ENCODE measurements at regions not wholly inside any gene's neighbourhood (a gene's known extent, or its start where the extent isn't known, plus 50 kb on each side); places are given as distances from the start of the nearest gene placed in this dataset.

DNA sequence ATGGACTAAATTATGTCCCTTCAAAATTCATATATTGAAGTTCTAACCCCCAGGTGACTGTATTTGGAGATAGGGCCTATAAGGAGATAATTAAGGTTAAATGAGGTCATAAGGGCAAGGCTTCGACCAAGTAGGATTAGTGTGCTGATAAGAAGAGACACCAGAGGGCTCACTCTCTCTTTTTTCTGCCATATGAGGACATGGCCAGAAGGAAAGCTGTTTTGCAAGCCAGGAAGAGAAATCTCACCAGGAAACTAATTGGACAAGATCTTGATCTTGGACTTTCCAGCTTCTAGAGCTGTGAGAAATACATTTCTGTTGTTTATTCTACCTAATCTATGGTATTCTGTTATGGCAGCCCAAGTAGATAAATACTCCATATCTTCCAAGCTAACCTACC is 503.6 kb upstream of the NAALADL2 start:
- H3K36me3 ChIP-seq, result no peaks in the 10 kb centered on the region
- no peaks in the 10 kb centered on the region for H3K9me3 ChIP-seq (ENCODE audit: low read depth)
- H4K20me1 ChIP-seq (ENCODE audit: low read depth), result no peaks in the 10 kb centered on the region
- no peaks in the 10 kb centered on the region for H3F3A ChIP-seq (ENCODE audit: low read depth)
- Mint-ChIP-seq H3K36me3 (no peaks in the 10 kb centered on the region), H3K27me3 (ENCODE audit: insufficient read depth, low read depth) (no peaks in the 10 kb centered on the region), H3K4me3 (no peak overlapping the region), H3K27ac (no peak overlapping the region), H3K4me1 (no peaks in the 10 kb centered on the region), H3K9me3 (peaks cover 2% of the 10 kb centered on the region)
- H2AFZ ChIP-seq (replicated peaks), result no peak overlapping the region
- no peak overlapping the region for H3K9ac ChIP-seq
- no peaks in the 10 kb centered on the region for H3K79me2 ChIP-seq (ENCODE audit: low read depth)
- H3K27me3 ChIP-seq, result no peaks in the 10 kb centered on the region
- DNase-seq (ENCODE audit: low spot score), result peak; percentile 66
- no peak for TF ChIP-seq EZH2phosphoT487 (IDR thresholded peaks at IDR 0.05)
- TF ChIP-seq, protein P1, sequence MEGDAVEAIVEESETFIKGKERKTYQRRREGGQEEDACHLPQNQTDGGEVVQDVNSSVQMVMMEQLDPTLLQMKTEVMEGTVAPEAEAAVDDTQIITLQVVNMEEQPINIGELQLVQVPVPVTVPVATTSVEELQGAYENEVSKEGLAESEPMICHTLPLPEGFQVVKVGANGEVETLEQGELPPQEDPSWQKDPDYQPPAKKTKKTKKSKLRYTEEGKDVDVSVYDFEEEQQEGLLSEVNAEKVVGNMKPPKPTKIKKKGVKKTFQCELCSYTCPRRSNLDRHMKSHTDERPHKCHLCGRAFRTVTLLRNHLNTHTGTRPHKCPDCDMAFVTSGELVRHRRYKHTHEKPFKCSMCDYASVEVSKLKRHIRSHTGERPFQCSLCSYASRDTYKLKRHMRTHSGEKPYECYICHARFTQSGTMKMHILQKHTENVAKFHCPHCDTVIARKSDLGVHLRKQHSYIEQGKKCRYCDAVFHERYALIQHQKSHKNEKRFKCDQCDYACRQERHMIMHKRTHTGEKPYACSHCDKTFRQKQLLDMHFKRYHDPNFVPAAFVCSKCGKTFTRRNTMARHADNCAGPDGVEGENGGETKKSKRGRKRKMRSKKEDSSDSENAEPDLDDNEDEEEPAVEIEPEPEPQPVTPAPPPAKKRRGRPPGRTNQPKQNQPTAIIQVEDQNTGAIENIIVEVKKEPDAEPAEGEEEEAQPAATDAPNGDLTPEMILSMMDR (IDR thresholded peaks at IDR 0.05), result peak; percentile 70
- no peaks in the 10 kb centered on the region for H3K4me1 ChIP-seq
- H3K4me2 ChIP-seq, result no peak overlapping the region
- no peak overlapping the region for H3K4me3 ChIP-seq
- no peak overlapping the region for H3K27ac ChIP-seq

DNA sequence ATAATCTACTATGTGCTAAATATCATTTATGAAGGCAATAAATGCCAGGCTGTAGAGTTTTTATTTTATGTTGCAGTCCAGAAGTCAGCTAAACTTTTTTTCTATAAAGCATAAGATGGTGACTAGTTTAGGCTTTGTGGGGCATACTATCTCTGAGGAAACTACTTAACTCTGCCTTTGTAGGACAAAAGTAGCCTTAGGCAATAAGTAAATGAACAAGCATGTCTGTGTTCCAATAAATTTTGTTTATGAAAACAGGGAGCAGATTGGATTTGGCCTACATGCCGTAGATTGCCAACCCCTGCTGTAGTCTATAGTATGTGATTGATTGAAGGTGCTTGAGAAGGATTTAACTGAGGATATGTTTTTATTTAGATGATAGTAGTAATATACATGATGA is 502.5 kb upstream of the NAALADL2 start:
- Mint-ChIP-seq H3K36me3 (no peaks in the 10 kb centered on the region), H3K9me3 (no peaks in the 10 kb centered on the region), H3K27me3 (ENCODE audit: insufficient read depth, low read depth) (no peaks in the 10 kb centered on the region), H3K4me1 (no peaks in the 10 kb centered on the region), H3K4me3 (no peak overlapping the region), H3K27ac (no peak overlapping the region)
- Histone ChIP-seq H3K27ac (no peak overlapping the region), H3K4me1 (no peaks in the 10 kb centered on the region), H3K9me3 (ENCODE audit: low read depth) (no peaks in the 10 kb centered on the region), H3K79me2 (ENCODE audit: low read depth) (no peaks in the 10 kb centered on the region), H3K27me3 (no peaks in the 10 kb centered on the region), H3K36me3 (no peaks in the 10 kb centered on the region), H2AFZ (replicated peaks) (no peak overlapping the region), H3K4me3 (no peak overlapping the region), H3K9ac (no peak overlapping the region), H4K20me1 (ENCODE audit: low read depth) (no peaks in the 10 kb centered on the region), H3F3A (ENCODE audit: low read depth) (no peaks in the 10 kb centered on the region), H3K4me2 (no peak overlapping the region)
- DNase-seq (ENCODE audit: low spot score), result no peak
- TF ChIP-seq, protein P1 (IDR thresholded peaks at IDR 0.05), result no peak
- TF ChIP-seq EZH2 (IDR thresholded peaks at IDR 0.05) (no peak), EZH2phosphoT487 (IDR thresholded peaks at IDR 0.05) (no peak)

DNA sequence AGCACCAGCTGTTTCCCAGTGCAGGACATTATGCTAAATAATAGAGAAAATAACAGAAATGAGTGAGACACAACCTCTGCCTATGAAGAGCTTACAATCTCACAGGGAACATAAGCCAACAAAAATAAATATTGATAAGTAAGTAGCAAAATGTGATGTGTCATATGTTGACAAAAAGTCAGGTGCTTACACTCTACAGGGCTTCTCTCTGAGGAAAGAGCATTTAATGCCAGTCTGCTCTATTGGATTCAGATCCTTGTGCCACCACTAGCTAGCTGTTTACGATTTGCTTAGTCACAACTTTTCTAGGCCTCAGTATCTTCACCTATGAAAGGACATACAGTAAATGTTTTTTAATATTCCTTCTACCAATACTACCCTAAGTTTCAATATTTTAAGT is 500.9 kb upstream of the NAALADL2 start:
- no peaks in the 10 kb centered on the region for H3F3A ChIP-seq (ENCODE audit: low read depth)
- H3K27me3 ChIP-seq, result no peaks in the 10 kb centered on the region
- H3K4me3 ChIP-seq, result no peak overlapping the region
- no peaks in the 10 kb centered on the region for H3K27me3 Mint-ChIP-seq (ENCODE audit: insufficient read depth, low read depth)
- H3K27ac Mint-ChIP-seq, result no peak overlapping the region
- no peak overlapping the region for H3K9ac ChIP-seq
- DNase-seq (ENCODE audit: low spot score), result no peak
- H3K4me2 ChIP-seq, result no peak overlapping the region
- H3K4me1 Mint-ChIP-seq, result peaks cover 5% of the 10 kb centered on the region
- H3K9me3 Mint-ChIP-seq, result no peaks in the 10 kb centered on the region
- H3K4me3 Mint-ChIP-seq, result no peak overlapping the region
- H3K27ac ChIP-seq, result no peak overlapping the region
- H3K36me3 Mint-ChIP-seq, result no peaks in the 10 kb centered on the region
- no peaks in the 10 kb centered on the region for H3K36me3 ChIP-seq
- no peaks in the 10 kb centered on the region for H3K79me2 ChIP-seq (ENCODE audit: low read depth)
- no peaks in the 10 kb centered on the region for H4K20me1 ChIP-seq (ENCODE audit: low read depth)
- H3K4me1 ChIP-seq, result no peaks in the 10 kb centered on the region
- H2AFZ ChIP-seq (replicated peaks), result no peak overlapping the region
- no peaks in the 10 kb centered on the region for H3K9me3 ChIP-seq (ENCODE audit: low read depth)
- TF ChIP-seq EZH2phosphoT487 (IDR thresholded peaks at IDR 0.05), result no peak

DNA sequence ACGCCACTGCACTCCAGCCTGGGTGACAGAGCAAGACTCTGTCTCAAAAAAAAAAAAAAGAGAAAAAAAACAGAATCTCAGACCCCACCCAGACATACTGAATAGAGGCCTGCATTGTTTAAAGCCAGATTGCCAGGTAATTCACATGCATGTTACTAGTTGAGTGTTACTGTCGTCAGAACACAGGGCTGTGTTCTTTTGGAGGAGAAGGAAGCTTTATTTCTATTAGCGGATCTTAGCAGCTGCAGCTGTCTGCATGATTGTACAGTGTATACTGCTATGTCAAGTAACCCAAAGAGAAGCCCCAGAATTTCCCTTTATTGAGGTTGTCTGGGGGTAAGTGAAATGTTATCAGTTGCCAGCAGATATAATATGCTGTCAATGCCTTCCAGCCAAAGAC is 496.6 kb upstream of the NAALADL2 start:
- H4K20me1 ChIP-seq (ENCODE audit: low read depth), result no peaks in the 10 kb centered on the region
- no peaks in the 10 kb centered on the region for H3K9me3 ChIP-seq (ENCODE audit: low read depth)
- H3K36me3 ChIP-seq, result no peaks in the 10 kb centered on the region
- H3K4me3 Mint-ChIP-seq, result no peak overlapping the region
- no peaks in the 10 kb centered on the region for H3K79me2 ChIP-seq (ENCODE audit: low read depth)
- peaks cover 6% of the 10 kb centered on the region for H3K4me1 Mint-ChIP-seq
- no peak for DNase-seq (ENCODE audit: low spot score)
- no peaks in the 10 kb centered on the region for H3K27me3 Mint-ChIP-seq (ENCODE audit: insufficient read depth, low read depth)
- H3K4me3 ChIP-seq, result no peak overlapping the region
- no peaks in the 10 kb centered on the region for H3K4me1 ChIP-seq
- no peak overlapping the region for H3K4me2 ChIP-seq
- TF ChIP-seq, protein P1 (IDR thresholded peaks at IDR 0.05), result no peak
- TF ChIP-seq EZH2 (IDR thresholded peaks at IDR 0.05) (no peak), EZH2phosphoT487 (IDR thresholded peaks at IDR 0.05) (no peak)
- no peaks in the 10 kb centered on the region for H3K36me3 Mint-ChIP-seq
- no peaks in the 10 kb centered on the region for H3F3A ChIP-seq (ENCODE audit: low read depth)
- no peak overlapping the region for H3K9ac ChIP-seq
- no peaks in the 10 kb centered on the region for H3K9me3 Mint-ChIP-seq
- H3K27me3 ChIP-seq, result no peaks in the 10 kb centered on the region
- H3K27ac Mint-ChIP-seq, result no peak overlapping the region
- no peak overlapping the region for H3K27ac ChIP-seq
- no peak overlapping the region for H2AFZ ChIP-seq (replicated peaks)
